ENCODE measurements at regions not wholly inside any gene's neighbourhood (a gene's known extent, or its start where the extent isn't known, plus 50 kb on each side); places are given as distances from the start of the nearest gene placed in this dataset.

- no peak for DNase-seq (ENCODE audit: low read depth)
- H3K4me3 ChIP-seq (ENCODE audit: low read depth, low read length): no peak overlapping the region
- TF ChIP-seq CTCF (IDR thresholded peaks at IDR 0.05; ENCODE audit: control insufficient read depth, extremely low read depth, insufficient read depth): no peak
Measured at GRCh38 chr6:168838037-168838399, 397.0 kb downstream of the SMOC2 start.

GRCh38 chr6:168837254-168838036 lies 396.5 kb downstream of the SMOC2 start:
- TF ChIP-seq CTCF (IDR thresholded peaks at IDR 0.05; ENCODE audit: control insufficient read depth, extremely low read depth, insufficient read depth): no peak
- DNase-seq (ENCODE audit: low read depth): no peak
- H3K4me3 ChIP-seq (ENCODE audit: low read depth, low read length): no peak overlapping the region

- no peak for TF ChIP-seq CTCF (IDR thresholded peaks at IDR 0.05; ENCODE audit: control insufficient read depth, extremely low read depth, insufficient read depth)
- DNase-seq (ENCODE audit: low read depth): no peak
- no peak overlapping the region for H3K4me3 ChIP-seq (ENCODE audit: low read depth, low read length)
Measured at GRCh38 chr6:168835991-168836390, 395.0 kb downstream of the SMOC2 start.

- no peak overlapping the region for H3K4me3 ChIP-seq (ENCODE audit: low read depth, low read length)
- no peak for TF ChIP-seq CTCF (IDR thresholded peaks at IDR 0.05; ENCODE audit: control insufficient read depth, extremely low read depth, insufficient read depth)
- peak; percentile 92 for DNase-seq (ENCODE audit: low read depth)
Measured at GRCh38 chr6:168834801-168835200, 393.8 kb downstream of the SMOC2 start.

- no peak for DNase-seq (ENCODE audit: low read depth)
- H3K4me3 ChIP-seq (ENCODE audit: low read depth, low read length): no peak overlapping the region
- no peak for TF ChIP-seq CTCF (IDR thresholded peaks at IDR 0.05; ENCODE audit: control insufficient read depth, extremely low read depth, insufficient read depth)
Measured at GRCh38 chr6:168834042-168834587, 393.1 kb downstream of the SMOC2 start.

- no peak overlapping the region for H3K4me3 ChIP-seq (ENCODE audit: low read depth, low read length)
- no peak for TF ChIP-seq CTCF (IDR thresholded peaks at IDR 0.05; ENCODE audit: control insufficient read depth, extremely low read depth, insufficient read depth)
- DNase-seq (ENCODE audit: low read depth): no peak
Measured at GRCh38 chr6:168828800-168829199, 387.8 kb downstream of the SMOC2 start.

GRCh38 chr6:168828035-168828434 lies 387.1 kb downstream of the SMOC2 start:
- H3K4me3 ChIP-seq (ENCODE audit: low read depth, low read length): no peak overlapping the region
- no peak for DNase-seq (ENCODE audit: low read depth)
- TF ChIP-seq CTCF (IDR thresholded peaks at IDR 0.05; ENCODE audit: control insufficient read depth, extremely low read depth, insufficient read depth): no peak

All from LNCaP clone FGC (cell line).